ENCODE measurements at regions not wholly inside any gene's neighbourhood (a gene's known extent, or its start where the extent isn't known, plus 50 kb on each side); places are given as distances from the start of the nearest gene placed in this dataset.
A peak's percentile ranks its signal among the peaks of the same experiment; 100 is the strongest.

- no peak for DNase-seq
Observed at GRCh38 chr3:102124704-102125103, 275.4 kb downstream of the NFKBIZ start.

- peak; percentile 27 for DNase-seq
Observed at GRCh38 chr3:102125197-102125993, 276.1 kb downstream of the NFKBIZ start.

- DNase-seq, result peak; percentile 34
Observed at GRCh38 chr3:102125994-102126368, 276.7 kb downstream of the NFKBIZ start.

- DNase-seq, result peak; percentile 34
Observed at GRCh38 chr3:102129760-102130608, 280.7 kb downstream of the NFKBIZ start.

- no peak for DNase-seq
Observed at GRCh38 chr3:102132370-102132769, 283.1 kb downstream of the NFKBIZ start.

- DNase-seq, result no peak
Observed at GRCh38 chr3:102133376-102133775, 284.1 kb downstream of the NFKBIZ start.

- DNase-seq, result no peak
Observed at GRCh38 chr3:102135316-102135715, 286.0 kb downstream of the NFKBIZ start.

GRCh38 chr3:102136183-102136582 lies 286.9 kb downstream of the NFKBIZ start:
- peak; percentile 84 for DNase-seq

GRCh38 chr3:102140116-102140515 lies 290.8 kb downstream of the NFKBIZ start:
- no peak for DNase-seq

- DNase-seq, result no peak
Observed at GRCh38 chr3:102141096-102141927, 292.0 kb downstream of the NFKBIZ start.

GRCh38 chr3:102141928-102142239 lies 292.6 kb downstream of the NFKBIZ start:
- DNase-seq, result no peak

- no peak for DNase-seq
Observed at GRCh38 chr3:102142379-102143060, 292.3 kb upstream of the ZPLD1 start.

GRCh38 chr3:102143536-102143935 lies 291.3 kb upstream of the ZPLD1 start:
- DNase-seq, result no peak

GRCh38 chr3:102144063-102144462 lies 290.8 kb upstream of the ZPLD1 start:
- no peak for DNase-seq

GRCh38 chr3:102148598-102149337 lies 286.0 kb upstream of the ZPLD1 start:
- peak; percentile 22 for DNase-seq

- DNase-seq, result no peak
Observed at GRCh38 chr3:102151935-102152334, 282.9 kb upstream of the ZPLD1 start.

- peak; percentile 87 for DNase-seq
Observed at GRCh38 chr3:102156426-102156825, 278.4 kb upstream of the ZPLD1 start.

- peak; percentile 8 for DNase-seq
Observed at GRCh38 chr3:102158080-102158740, 276.6 kb upstream of the ZPLD1 start.

- no peak for DNase-seq
Observed at GRCh38 chr3:102159810-102160451, 274.9 kb upstream of the ZPLD1 start.

- DNase-seq, result peak; percentile 21
Observed at GRCh38 chr3:102161384-102162006, 273.3 kb upstream of the ZPLD1 start.
